ENCODE measurements at regions not wholly inside any gene's neighbourhood (a gene's known extent, or its start where the extent isn't known, plus 50 kb on each side); places are given as distances from the start of the nearest gene placed in this dataset.

GRCh38 chr3:72188536-72188935, 403.6 kb upstream of the PROK2 start:
- TF ChIP-seq CTCF (IDR thresholded peaks at IDR 0.05) (no peak), EZH2 (IDR thresholded peaks at IDR 0.05) (no peak)
